Loucy (cell line): ENCODE measurements at regions not wholly inside any gene's neighbourhood (a gene's known extent, or its start where the extent isn't known, plus 50 kb on each side); places are given as distances from the start of the nearest gene placed in this dataset.
A peak's percentile ranks its signal among the peaks of the same experiment; 100 is the strongest.
"Not testable (repeated sequence)": the region's sequence is repeated elsewhere in the genome, so short reads cannot be mapped to it uniquely, and the experiment has no call there.

Experiments
- H2AFZ ChIP-seq: fragments of 200-600 bp; sonication (generic); 2 replicates; pipeline ENCODE4 v1.6.0; 2016; ENCODE audit warnings: antibody characterized with exemption, mild to moderate bottlenecking, low read length, moderate library complexity
- H3F3A ChIP-seq: fragments of 200-600 bp; 2 replicates; pipeline ENCODE4 v1.6.0; 2016; ENCODE audit warnings: antibody characterized with exemption, low read depth, mild to moderate bottlenecking
- H3K27me3 ChIP-seq: fragments of 200-600 bp; sonication (generic); 2 replicates; pipeline ENCODE4 v1.6.1; 2014; ENCODE audit warnings: low read length, mild to moderate bottlenecking; ENCODE audit not compliant: insufficient read depth, poor library complexity, severe bottlenecking
- H3K36me3 ChIP-seq: fragments of 200-600 bp; sonication (generic); 2 replicates; pipeline ENCODE4 v1.6.1; 2016; ENCODE audit warnings: low read length; ENCODE audit not compliant: insufficient read depth
- H3K4me1 ChIP-seq: fragments of 200-600 bp; sonication (generic); 2 replicates; pipeline ENCODE4 v1.5.1; 2014; ENCODE audit warnings: low read length, mild to moderate bottlenecking; ENCODE audit not compliant: insufficient read depth, poor library complexity, severe bottlenecking
- H3K4me2 ChIP-seq: fragments of 200-600 bp; sonication (generic); 2 replicates; pipeline ENCODE4 v1.6.0; 2014; ENCODE audit warnings: antibody characterized with exemption, low read length, low read depth, mild to moderate bottlenecking; ENCODE audit not compliant: poor library complexity, severe bottlenecking
- H3K4me3 ChIP-seq: fragments of 200-600 bp; sonication (generic); 2 replicates; pipeline ENCODE4 v1.5.1; 2014; ENCODE audit warnings: low read length, mild to moderate bottlenecking, mixed read lengths; ENCODE audit not compliant: poor library complexity, severe bottlenecking
- H3K79me2 ChIP-seq: fragments of 200-600 bp; sonication (generic); 2 replicates; pipeline ENCODE4 v1.6.1; 2014; ENCODE audit warnings: low read length; ENCODE audit not compliant: insufficient read depth
- H3K9ac ChIP-seq: fragments of 200-600 bp; sonication (generic); 2 replicates; pipeline ENCODE4 v1.6.0; 2014; ENCODE audit warnings: mild to moderate bottlenecking, low read depth, low read length, moderate library complexity; ENCODE audit not compliant: poor library complexity, severe bottlenecking
- H3K9me2 ChIP-seq: fragments of 200-600 bp; sonication (generic); replicated peaks from 2 replicates; pipeline ENCODE4 v1.6.1; 2016; ENCODE audit warnings: low read depth, low read length, mixed read lengths
- H3K9me3 ChIP-seq: fragments of 200-600 bp; sonication (generic); 2 replicates; pipeline ENCODE4 v1.6.1; 2014; ENCODE audit warnings: mild to moderate bottlenecking, antibody characterized with exemption, low read length, low read depth; ENCODE audit not compliant: insufficient read depth
- H4K20me1 ChIP-seq: fragments of 200-600 bp; sonication (generic); 2 replicates; pipeline ENCODE4 v1.6.0; 2014; ENCODE audit warnings: antibody characterized with exemption, low read length, mild to moderate bottlenecking; ENCODE audit not compliant: insufficient read depth, poor library complexity, severe bottlenecking
- EZH2phosphoT487 ChIP-seq: fragments of 200-600 bp; IDR thresholded peaks from 2 replicates; pipeline ENCODE4 v1.6.1; 2018; ENCODE audit warnings: antibody characterized with exemption, mild to moderate bottlenecking, moderate library complexity, borderline replicate concordance
- TF ChIP-seq, protein P1 (sequence below): fragments of 200-600 bp; sonication (generic); conservative IDR thresholded peaks from 2 replicates; pipeline ENCODE4 v1.5.1; 2014; ENCODE audit warnings: mild to moderate bottlenecking, antibody characterized with exemption, low read length

DNA sequence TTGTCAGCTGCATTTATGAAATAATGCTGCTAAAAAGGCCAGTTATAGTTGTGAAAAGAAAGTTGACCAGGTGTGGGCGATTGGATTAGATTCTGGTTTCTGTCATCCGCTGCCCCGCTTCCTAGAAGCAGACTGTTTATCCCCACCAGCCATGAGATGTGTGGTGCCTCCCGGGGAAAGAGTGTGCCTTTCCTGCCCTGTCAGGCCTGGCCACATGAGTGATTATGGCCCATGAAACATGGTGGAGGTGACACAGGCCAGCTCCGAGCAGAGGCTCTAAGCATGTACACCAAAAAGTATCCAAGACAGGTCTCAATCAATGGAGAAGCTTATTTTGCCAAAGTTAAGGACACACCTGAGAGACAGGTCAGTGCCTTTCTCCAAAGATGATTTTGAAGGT lies 85.4 kb upstream of the ABHD2 start:
- TF ChIP-seq, protein P1, sequence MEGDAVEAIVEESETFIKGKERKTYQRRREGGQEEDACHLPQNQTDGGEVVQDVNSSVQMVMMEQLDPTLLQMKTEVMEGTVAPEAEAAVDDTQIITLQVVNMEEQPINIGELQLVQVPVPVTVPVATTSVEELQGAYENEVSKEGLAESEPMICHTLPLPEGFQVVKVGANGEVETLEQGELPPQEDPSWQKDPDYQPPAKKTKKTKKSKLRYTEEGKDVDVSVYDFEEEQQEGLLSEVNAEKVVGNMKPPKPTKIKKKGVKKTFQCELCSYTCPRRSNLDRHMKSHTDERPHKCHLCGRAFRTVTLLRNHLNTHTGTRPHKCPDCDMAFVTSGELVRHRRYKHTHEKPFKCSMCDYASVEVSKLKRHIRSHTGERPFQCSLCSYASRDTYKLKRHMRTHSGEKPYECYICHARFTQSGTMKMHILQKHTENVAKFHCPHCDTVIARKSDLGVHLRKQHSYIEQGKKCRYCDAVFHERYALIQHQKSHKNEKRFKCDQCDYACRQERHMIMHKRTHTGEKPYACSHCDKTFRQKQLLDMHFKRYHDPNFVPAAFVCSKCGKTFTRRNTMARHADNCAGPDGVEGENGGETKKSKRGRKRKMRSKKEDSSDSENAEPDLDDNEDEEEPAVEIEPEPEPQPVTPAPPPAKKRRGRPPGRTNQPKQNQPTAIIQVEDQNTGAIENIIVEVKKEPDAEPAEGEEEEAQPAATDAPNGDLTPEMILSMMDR = no peak
- TF ChIP-seq EZH2phosphoT487 = no peak
- Histone ChIP-seq H3K4me3 (no peak overlapping the region), H3K4me2 (no peak overlapping the region), H3K9me2 (no peaks in the 10 kb centered on the region), H3K9ac (no peak overlapping the region), H4K20me1 (no peaks in the 10 kb centered on the region), H3K4me1 (no peaks in the 10 kb centered on the region), H3F3A (no peaks in the 10 kb centered on the region), H3K36me3 (no peaks in the 10 kb centered on the region), H3K9me3 (no peaks in the 10 kb centered on the region), H3K27me3 (no peaks in the 10 kb centered on the region), H3K79me2 (no peaks in the 10 kb centered on the region), H2AFZ (no peak overlapping the region)

DNA sequence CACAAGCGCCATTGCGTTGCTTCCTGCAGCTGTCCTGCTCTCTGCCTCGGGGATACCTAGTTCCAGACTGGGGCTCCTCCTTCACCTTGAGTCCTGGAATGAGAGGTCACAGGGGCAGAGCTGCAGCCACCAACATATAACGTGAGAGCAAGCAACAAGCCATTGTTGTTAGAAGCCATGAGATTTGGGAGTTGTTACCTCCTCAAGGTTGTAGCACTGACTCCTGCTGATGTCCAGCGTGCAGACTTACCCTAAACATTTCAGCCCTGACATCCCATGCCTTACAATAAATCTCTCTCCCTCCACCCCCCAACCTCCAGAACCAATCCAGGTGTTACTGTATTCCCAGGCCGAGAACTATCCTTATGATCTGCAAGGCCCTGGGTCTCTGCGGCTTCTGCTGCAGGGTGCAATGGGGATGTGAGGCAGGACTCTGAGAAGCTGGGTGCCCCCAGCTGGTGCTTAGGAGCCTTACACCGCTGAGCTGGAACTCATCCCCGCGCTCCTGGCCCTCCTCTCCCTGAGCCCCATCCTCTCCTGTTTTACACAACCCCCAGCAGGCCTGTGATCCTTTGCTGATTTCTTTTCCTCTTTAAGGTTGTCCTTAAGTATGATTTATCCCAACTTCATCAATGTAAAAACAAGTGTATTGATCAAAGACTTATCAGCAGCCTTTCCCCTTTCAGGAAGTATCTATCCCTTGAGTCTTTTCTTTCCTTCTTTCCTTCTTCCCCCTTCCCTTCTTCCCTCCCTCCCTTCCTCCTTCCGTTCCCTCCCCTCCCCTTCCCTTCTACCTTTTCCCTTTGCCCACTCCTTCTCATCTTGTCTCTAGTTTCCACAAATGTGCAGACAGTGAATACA lies 84.2 kb upstream of the ABHD2 start:
- H3K27me3 ChIP-seq = no peaks in the 10 kb centered on the region
- H3K36me3 ChIP-seq = no peaks in the 10 kb centered on the region
- TF ChIP-seq EZH2phosphoT487 = no peak
- TF ChIP-seq, protein P1 = peak; percentile 61
- no peaks in the 10 kb centered on the region for H3K9me2 ChIP-seq
- H3K4me2 ChIP-seq = no peak overlapping the region
- H3K4me3 ChIP-seq = no peak overlapping the region
- H3K9ac ChIP-seq = no peak overlapping the region
- peak overlapping the region; percentile 33; the same call in 1 of the 2 replicates for H2AFZ ChIP-seq
- H3K4me1 ChIP-seq = no peaks in the 10 kb centered on the region
- H3K79me2 ChIP-seq = no peaks in the 10 kb centered on the region
- no peaks in the 10 kb centered on the region for H3K9me3 ChIP-seq
- no peaks in the 10 kb centered on the region for H3F3A ChIP-seq
- H4K20me1 ChIP-seq = no peaks in the 10 kb centered on the region

DNA sequence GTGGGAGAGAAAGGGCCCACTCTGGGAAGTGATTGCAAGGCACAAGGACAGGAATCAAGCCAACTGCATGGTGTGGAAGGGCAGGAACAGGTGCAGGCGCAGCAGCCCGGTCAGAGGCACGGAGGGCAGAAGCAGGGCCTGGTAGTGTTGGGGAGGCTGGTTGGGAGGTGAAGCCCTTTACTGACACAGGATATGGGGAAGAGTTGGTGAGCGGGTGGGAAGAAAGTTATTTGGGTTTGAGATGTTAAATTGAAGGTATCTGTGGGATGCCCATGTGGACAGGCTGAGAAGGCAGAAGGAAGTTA lies 83.6 kb upstream of the ABHD2 start:
- H3K4me2 ChIP-seq = no peak overlapping the region
- H3K4me3 ChIP-seq = no peak overlapping the region
- no peaks in the 10 kb centered on the region for H4K20me1 ChIP-seq
- no peaks in the 10 kb centered on the region for H3F3A ChIP-seq
- no peaks in the 10 kb centered on the region for H3K27me3 ChIP-seq
- TF ChIP-seq, protein P1 = no peak
- TF ChIP-seq EZH2phosphoT487 = no peak
- no peaks in the 10 kb centered on the region for H3K36me3 ChIP-seq
- H3K4me1 ChIP-seq = no peaks in the 10 kb centered on the region
- H3K9ac ChIP-seq = no peak overlapping the region
- no peak overlapping the region for H2AFZ ChIP-seq
- no peaks in the 10 kb centered on the region for H3K9me3 ChIP-seq
- no peaks in the 10 kb centered on the region for H3K79me2 ChIP-seq
- H3K9me2 ChIP-seq = no peaks in the 10 kb centered on the region

DNA sequence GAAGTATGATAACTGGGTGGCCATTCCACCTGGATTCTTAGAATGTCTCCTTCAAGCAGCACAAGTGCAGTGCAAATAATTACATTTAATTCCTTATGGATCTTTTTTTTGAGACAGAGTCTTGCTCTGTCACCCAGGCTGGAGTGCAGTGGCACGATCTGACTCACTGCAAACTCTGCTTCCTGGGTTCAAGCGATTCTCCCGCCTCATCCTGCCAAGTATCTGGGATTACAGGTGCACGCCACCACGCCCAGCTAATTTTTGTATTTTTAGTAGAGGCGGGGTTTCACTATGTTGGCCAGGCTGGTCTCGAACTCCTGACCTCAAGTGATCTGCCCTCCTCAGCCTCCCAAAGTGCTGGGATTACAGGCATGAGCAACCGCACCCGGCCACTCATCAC lies 80.7 kb upstream of the ABHD2 start:
- H2AFZ ChIP-seq, H3K9me2 ChIP-seq, H3F3A ChIP-seq, H3K9ac ChIP-seq, H3K4me3 ChIP-seq, H3K4me2 ChIP-seq, H3K4me1 ChIP-seq, H3K9me3 ChIP-seq, H4K20me1 ChIP-seq, H3K36me3 ChIP-seq, H3K27me3 ChIP-seq, H3K79me2 ChIP-seq: not testable (repeated sequence)
